NCI-H1105 (cell line): ENCODE measurements at regions not wholly inside any gene's neighbourhood (a gene's known extent, or its start where the extent isn't known, plus 50 kb on each side); places are given as distances from the start of the nearest gene placed in this dataset.

ENCODE experiments used
- DNase-seq: peaks from one replicate; lab custom pipeline; 2025; lab: John Stamatoyannopoulos, UW

- no peak for DNase-seq
These were observed 106.5 kb downstream of the CDH26 start for GRCh38 chr20:60064554-60065196.

DNA sequence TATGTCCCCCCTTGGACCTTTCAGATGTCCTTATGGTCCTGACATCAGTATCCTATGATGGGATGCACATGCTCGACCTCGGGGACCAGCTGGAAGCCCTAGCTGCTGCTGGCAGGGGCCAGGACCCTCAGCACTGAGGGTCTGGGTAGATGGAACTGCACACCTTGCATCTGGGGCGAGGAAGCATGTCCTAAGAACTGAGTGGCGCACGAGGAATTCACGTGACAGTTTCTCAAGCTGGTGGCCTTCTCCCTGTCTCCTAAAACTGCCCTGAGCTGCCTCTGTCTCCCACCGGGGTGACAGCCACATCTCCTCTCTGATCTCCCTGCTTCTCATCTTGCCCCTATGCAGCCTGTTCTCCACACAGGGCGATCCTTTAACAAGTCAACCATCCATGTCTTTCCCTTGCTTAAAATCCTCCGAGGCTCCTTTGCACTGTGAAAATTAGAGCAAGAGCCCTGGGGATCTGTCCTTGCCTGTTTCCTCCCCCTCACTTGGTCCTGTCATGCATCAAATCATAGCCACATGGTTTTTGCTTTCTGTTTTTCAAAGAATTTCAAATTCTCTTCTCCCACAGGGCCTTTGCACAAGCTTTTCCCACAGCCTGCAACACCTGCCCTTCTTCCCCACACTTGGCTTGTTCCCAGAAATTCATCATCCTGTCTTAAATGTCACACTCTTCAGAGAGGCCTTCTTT is 107.7 kb downstream of the CDH26 start:
- DNase-seq = no peak

DNA sequence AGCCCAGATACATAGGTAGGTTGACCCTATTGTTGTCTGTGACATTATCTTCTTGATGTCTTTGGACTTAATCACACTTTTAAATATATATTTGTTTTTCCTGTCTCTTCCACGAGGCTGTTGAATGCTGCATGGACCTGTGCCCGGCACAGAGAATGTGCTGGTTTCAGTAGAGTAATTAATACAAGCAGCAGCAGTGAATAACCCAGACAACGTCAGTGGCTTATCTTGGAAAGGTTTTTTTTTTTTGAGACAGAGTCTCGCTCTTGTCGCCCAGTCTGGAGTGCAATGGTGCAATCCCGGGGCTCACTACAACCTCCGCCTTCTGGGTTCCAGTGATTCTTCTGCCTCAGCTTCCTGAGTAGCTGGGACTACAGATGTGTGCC is 108.2 kb downstream of the CDH26 start:
- DNase-seq = no peak

DNA sequence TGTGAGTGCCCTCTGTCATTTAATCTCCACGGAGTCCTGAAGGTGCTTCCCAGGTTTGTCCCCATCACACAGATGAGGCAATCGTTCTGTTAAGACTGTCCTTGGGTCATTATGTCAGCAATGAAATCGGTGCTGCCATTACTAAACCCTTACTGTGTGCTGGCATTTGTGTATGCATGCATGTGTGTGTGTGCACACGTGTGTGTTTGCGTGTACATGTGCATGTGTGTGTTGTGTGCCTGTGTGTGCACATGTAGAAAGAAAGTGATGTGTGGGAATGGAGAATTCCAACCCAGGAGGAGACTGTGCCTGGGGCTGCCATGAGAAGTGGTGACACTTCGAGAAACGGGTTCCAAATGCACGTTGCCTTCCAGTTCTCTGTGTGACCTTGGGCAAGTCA is 110.3 kb downstream of the CDH26 start:
- no peak for DNase-seq

- DNase-seq = no peak
These were observed 111.4 kb downstream of the CDH26 start for GRCh38 chr20:60069656-60070055.

- DNase-seq = no peak
These were observed 112.6 kb downstream of the CDH26 start for GRCh38 chr20:60070791-60071190.

DNA sequence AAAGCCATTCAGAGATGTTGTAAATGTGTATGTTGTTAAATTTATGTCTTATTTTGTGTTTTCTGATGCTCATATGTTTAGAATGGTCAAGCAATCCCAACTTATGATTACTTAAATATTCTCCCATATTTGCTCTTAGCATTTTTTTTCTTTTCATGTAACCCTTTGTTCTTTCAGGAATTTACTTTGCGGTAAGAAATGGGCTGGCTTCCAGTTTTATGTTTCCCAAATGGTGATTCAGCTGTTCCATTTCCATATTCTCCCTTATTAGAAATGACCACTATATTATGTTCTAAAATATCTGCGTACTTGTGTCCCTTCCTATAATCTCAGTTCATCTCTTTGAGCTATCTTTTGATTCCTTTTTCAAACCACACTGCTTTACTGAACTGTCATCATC is 113.7 kb downstream of the CDH26 start:
- no peak for DNase-seq

DNA sequence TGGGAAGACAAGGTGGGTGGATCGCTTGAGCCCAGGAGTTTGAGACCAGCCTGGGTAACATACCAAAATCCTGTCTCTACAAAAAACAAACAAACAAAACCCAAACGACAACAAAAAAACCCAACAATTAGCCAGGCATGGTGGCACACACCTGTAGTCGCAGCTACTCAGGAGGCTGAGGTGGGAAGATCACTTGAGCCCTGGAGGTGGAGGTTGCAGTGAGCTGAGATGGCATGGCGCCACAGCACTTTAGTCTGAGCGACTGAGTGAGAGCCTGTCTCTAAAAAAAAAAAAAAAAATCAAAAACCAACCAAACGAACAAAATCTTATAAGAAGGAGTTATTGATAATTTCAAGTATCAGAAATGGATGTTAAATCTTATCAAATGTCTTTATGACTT is 114.9 kb downstream of the CDH26 start:
- no peak for DNase-seq

DNA sequence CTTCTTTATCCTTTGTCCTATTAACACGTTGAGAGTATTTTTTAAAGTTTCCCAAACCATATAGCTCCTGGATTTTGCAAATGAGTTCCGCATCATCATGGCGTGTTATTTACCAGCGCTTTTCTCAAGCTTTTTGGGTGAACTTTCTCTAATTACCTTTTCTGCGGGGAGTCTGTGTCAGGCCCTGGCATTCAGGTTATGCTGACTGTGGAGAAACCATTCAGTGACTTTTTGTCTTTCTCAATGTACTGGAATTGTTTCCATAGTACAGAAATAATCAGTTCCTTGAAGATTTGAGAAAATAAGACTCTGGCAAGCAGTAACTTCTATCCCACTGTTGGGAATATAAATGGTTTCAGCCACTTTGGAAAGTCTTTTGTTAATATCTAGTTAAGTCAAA is 115.3 kb downstream of the CDH26 start:
- no peak for DNase-seq

DNA sequence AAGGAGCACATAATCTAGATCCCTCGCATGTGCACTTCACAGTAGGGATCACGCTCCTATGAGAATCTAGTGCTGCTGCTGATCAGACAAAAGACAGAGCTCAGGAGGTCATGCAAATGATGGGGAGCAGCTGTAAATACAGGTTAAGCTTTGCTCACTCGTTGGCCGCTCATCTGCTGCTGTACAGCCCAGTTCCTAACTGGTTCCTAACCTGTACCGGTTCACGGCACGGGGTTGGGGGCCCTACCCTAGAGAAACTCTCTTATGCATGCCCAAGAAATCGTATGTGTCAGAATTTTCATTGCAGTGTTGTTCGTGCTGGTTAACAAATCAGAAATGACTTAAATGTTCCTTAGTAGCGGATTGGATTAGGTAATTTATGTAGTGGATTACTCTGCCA is 116.1 kb downstream of the CDH26 start:
- no peak for DNase-seq

DNA sequence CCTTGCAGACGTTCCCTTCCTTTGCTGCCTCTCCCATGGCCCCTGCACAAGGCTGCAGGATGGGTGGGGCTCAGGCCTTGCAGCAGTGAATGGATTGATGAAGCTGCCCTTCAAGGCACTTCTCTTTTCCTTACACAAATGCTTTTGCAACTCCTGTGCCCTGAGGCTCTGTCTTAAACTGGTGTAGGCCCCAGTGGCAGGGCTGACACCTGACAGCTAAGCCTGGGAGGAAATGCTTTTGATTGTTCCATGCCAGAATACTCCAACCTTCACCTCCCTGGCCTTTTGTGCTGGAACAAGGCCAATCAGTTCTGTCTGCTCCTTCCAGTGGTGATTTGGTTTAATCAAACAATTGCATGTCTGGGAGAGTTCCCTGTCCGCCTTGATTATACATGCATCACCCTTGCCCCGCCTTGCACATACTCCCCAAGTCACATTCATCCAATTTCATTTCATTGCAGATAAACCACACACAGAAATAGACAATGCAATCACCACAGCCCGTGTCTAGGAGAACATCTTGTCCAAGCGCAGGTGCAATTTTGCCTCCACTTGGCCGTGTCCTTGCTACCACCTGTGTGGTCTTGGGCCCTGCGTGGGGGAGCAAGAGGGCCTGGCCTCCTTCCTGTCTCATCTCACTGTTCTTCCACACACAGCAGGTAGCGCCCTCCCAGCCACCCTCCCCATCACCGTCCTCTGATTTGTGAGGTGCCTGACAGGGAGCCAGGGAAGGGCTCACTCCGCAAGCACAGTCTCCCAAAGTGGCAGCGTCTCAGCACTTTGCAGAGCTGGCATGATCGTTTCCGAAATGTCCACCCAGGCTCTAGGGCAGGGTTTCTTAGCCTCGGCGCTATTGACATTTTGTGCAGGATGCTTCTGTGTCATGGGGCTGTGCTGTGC is 120.4 kb downstream of the CDH26 start:
- no peak for DNase-seq

DNA sequence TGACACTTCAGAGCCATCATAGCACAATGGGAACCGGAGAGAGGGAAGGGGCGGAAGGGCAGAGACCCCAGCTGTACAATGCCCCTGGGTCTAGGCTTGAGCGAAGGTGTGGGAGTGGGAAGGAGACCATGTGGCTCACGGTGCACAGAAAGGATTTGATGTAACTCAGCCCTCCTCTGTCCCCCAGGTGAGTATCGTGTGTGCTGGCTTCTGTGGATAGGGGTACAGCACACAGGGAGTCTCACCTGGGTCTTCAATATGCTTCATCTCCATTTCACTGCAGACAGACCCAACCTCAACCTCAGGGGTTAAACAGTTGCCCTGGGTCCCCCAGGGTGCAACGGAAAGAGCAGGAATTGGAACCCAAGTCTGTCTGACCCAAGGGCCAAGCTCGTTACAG is 122.2 kb downstream of the CDH26 start:
- no peak for DNase-seq

DNA sequence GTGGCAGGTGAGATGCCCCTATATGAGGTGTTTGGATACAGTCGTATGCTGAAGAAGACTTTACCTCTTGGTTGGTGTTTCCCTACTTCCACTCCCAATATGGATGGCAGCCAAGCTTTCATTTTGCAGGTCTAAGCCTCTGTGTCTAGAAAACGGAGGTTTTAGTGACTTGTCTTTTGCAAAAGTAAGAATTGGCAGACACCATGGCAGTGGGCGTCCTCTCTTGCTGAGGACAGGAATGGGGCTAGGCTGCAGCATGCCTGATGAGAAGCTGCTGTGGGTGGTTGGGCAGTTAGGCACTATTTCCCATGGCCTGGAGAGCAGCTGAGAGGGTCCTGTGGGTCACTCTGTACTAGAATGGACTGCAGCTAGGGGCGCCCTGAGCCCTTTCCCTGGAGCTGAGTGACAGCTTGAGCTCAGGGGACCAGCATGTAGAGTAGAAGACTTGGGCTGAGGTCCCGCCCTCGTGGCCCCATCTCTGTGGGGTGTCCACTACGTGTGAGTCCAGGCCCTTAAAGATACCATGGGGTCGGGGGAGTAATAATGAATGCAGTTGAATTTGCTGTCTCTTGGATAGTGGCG is 127.4 kb downstream of the CDH26 start:
- no peak for DNase-seq

GRCh38 chr20:60086821-60087562 is 128.8 kb downstream of the CDH26 start:
- no peak for DNase-seq

DNA sequence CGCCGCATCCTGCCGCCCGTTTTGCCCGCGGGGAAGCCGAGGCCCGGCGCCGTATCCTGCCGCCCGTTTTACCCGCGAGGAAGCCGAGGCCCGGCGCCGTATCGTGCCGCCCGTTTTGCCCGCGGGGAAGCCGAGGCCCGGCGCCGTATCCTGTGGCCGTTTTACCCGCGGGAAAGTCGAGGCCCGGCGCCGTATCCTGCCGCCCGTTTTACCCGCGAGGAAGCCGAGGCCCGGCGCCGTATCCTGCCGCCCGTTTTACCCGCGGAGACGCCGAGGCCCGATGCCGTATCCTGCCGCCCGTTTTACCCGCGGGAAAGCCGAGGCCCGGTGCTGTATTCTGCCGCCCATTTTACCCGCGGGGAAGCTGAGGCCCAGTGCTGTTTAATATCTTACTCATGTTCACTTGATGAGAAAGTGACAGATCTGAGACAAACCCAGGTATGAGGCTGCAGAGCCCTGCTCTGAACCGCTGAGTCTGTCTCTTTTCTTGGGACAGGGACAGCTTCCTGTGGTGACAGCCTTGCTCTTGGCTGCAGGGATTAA is 129.4 kb downstream of the CDH26 start:
- DNase-seq = no peak

DNA sequence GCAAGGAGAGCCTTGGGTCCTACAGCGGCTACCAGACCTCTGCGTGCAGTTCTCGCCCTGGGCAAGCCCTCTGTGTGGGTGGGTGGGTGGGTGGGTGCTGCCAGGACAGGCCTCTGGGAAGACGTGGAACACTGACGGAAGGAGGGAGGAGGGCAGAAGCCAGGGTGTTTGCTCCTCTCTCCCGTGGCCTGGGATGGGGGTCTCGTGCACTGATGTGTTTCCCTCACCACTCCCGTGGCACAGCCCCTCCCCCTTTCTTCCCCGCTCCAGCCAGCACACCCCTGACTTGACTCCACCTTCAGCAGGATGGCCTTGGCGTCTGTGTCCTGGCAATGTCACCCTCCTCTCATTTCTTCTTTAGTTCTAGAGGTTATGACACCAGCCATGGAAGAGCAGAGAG is 130.0 kb downstream of the CDH26 start:
- DNase-seq = no peak

DNA sequence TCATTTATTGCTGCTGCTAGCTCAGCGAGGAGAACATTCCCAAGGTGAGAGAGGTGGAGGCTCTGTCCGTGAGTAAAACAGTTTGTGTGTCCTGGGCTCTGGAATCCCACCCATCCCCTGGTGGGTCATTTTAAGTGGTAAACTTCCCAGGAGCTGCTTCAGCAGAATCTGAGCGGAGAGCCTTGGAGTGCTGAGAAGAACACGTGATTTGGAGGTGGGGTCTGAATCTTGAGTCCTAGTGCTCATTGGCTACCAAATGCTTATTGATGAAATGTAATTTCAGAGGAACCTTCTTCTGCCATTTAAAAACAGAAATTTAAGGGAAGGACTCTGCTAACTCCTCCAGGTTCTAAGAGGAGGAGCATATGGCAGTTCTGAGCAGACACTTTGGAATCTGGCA is 132.4 kb downstream of the CDH26 start:
- no peak for DNase-seq

- no peak for DNase-seq
These were observed 133.1 kb downstream of the CDH26 start for GRCh38 chr20:60091305-60091704.

DNA sequence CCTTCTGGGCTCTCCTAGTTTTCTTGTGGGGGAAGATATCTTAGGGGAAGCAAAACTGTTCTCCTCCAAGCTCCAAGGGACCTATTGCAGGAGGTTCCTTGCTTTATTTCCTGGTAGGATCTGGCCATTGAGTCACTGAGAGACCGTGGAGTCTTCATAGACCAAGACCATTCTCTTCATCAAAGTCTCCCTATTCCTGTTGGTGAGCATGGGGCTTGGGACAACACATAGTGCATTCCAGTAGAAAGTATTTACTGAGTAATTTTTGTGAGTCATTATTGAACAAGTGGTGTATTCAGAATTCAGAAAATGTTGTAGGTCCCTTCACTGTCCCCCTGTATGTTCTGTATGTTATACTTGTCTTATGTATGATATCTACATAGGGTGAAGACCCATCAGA is 133.6 kb downstream of the CDH26 start:
- DNase-seq = no peak

DNA sequence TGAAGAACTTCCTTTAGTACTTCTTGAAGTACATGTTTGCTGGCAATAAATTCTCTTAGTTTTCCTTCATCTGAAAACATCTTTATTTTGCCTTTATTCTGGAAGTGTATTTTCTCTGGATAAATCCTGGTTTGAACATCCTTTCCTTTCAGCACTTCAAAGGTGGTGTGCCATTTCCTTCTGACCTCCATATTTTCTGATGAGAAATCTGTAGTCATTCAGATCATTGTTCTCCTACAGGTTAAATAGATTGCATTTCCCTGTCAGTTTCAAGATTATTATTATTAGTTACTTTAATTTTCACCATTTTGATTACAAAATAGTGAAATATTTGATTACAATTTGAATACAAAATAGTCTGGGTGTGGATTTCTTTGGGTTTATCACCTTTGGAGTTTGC is 134.5 kb downstream of the CDH26 start:
- DNase-seq = no peak

- peak; percentile 43 for DNase-seq
These were observed 137.2 kb downstream of the CDH26 start for GRCh38 chr20:60095456-60095855.

GRCh38 chr20:60096166-60096565 is 137.9 kb downstream of the CDH26 start:
- no peak for DNase-seq
